ENCODE measurements at regions not wholly inside any gene's neighbourhood (a gene's known extent, or its start where the extent isn't known, plus 50 kb on each side); places are given as distances from the start of the nearest gene placed in this dataset.

DNA sequence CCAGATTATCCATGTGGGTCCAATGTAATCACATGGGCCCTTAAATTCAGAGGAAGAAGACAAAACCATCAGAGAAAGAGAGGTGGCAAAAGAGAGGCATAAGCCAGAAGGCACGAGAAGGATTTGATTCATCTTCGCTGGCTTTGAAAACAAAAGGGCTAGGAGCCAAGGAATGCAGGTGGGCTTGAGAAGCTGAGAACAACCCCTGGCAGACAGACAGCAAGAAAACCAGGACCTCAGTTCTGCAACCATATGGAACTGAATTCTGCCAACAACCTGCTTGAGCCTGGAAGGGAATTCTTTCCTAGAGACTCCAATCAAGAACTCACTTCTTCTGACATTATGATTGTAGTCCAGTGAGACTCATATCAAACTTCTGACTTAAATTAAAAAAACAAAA is 1531.8 kb downstream of the PCDH7 start:
- no peaks in the 10 kb centered on the region for H3K27me3 ChIP-seq (replicated peaks; ENCODE audit: insufficient read depth)
- 27% methylated on average over 2 of the region's 2 CpGs for WGBS
- H3K9me3 ChIP-seq: no peaks in the 10 kb centered on the region
- no peaks in the 10 kb centered on the region for H3K4me1 ChIP-seq (replicated peaks)
- no peak for DNase-seq (ENCODE audit: low spot score)
- intact Hi-C loops (cut with DNase I): no loop called here
- no peak overlapping the region for H3K4me3 ChIP-seq
- H3K27ac ChIP-seq: no peak overlapping the region
- TF ChIP-seq, protein P1, sequence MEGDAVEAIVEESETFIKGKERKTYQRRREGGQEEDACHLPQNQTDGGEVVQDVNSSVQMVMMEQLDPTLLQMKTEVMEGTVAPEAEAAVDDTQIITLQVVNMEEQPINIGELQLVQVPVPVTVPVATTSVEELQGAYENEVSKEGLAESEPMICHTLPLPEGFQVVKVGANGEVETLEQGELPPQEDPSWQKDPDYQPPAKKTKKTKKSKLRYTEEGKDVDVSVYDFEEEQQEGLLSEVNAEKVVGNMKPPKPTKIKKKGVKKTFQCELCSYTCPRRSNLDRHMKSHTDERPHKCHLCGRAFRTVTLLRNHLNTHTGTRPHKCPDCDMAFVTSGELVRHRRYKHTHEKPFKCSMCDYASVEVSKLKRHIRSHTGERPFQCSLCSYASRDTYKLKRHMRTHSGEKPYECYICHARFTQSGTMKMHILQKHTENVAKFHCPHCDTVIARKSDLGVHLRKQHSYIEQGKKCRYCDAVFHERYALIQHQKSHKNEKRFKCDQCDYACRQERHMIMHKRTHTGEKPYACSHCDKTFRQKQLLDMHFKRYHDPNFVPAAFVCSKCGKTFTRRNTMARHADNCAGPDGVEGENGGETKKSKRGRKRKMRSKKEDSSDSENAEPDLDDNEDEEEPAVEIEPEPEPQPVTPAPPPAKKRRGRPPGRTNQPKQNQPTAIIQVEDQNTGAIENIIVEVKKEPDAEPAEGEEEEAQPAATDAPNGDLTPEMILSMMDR (IDR thresholded peaks at IDR 0.05): no peak
- TF ChIP-seq POLR2AphosphoS5 (IDR thresholded peaks at IDR 0.05): no peak
- TF ChIP-seq POLR2A (IDR thresholded peaks at IDR 0.05): no peak
- H3K36me3 ChIP-seq: no peaks in the 10 kb centered on the region

DNA sequence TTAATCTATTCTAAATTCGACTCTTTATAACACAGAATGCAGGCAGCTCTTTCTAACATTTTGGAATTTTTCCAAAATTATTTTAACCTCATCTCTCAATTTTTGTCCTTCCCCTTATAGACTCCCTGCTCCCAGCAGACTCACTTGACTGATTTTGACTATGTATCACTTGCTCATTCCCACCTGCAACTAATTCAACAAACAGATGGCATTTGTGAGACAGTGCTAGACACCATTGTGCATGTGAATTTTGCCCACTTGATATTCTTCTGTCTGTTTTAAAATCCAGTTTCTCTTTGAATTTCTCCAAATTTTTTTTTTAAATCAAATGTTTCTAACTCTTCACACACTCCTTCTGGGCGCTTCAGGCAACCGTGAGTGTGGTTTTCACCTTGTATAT is 1534.0 kb downstream of the PCDH7 start:
- H3K4me3 ChIP-seq: no peak overlapping the region
- intact Hi-C loops (cut with DNase I): no loop called here
- TF ChIP-seq, protein P1 (IDR thresholded peaks at IDR 0.05): no peak
- TF ChIP-seq POLR2AphosphoS5 (IDR thresholded peaks at IDR 0.05): no peak
- no peak for TF ChIP-seq POLR2A (IDR thresholded peaks at IDR 0.05)
- H3K36me3 ChIP-seq: no peaks in the 10 kb centered on the region
- no peak for DNase-seq (ENCODE audit: low spot score)
- H3K27ac ChIP-seq: no peak overlapping the region
- H3K9me3 ChIP-seq: no peaks in the 10 kb centered on the region
- H3K27me3 ChIP-seq (replicated peaks; ENCODE audit: insufficient read depth): no peaks in the 10 kb centered on the region
- 87% methylated on average over 3 of the region's 3 CpGs for WGBS
- no peaks in the 10 kb centered on the region for H3K4me1 ChIP-seq (replicated peaks)

DNA sequence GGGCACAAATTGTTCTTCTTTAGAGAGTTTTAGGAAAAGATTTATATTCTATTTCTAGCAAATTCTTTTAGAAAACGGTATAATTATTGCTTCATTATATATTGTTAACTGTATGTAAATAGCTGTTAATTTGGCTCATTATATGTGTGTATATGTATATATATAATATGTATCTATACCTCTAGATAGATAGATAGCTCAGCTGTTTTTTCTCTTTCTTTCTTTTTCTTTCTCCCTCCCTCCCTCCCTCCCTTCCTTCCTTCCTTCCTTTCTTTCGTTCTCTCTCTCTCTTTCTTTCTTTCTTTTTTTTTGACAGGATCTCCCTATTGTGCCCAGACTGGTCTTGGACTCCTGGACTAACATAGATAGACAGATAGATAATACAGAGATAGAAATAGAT is 1538.8 kb downstream of the PCDH7 start:
- Histone ChIP-seq H3K27me3 (replicated peaks; ENCODE audit: insufficient read depth) (no peaks in the 10 kb centered on the region), H3K36me3 (no peaks in the 10 kb centered on the region), H3K9me3 (no peaks in the 10 kb centered on the region), H3K4me1 (replicated peaks) (no peaks in the 10 kb centered on the region), H3K27ac (no peak overlapping the region), H3K4me3 (no peak overlapping the region)
- TF ChIP-seq, protein P1 (IDR thresholded peaks at IDR 0.05): no peak
- no peak for TF ChIP-seq POLR2A (IDR thresholded peaks at IDR 0.05)
- TF ChIP-seq POLR2AphosphoS5 (IDR thresholded peaks at IDR 0.05): no peak
- WGBS: 68% methylated on average over 2 of the region's 2 CpGs
- no peak for DNase-seq (ENCODE audit: low spot score)
- intact Hi-C loops (cut with DNase I): no loop called here

DNA sequence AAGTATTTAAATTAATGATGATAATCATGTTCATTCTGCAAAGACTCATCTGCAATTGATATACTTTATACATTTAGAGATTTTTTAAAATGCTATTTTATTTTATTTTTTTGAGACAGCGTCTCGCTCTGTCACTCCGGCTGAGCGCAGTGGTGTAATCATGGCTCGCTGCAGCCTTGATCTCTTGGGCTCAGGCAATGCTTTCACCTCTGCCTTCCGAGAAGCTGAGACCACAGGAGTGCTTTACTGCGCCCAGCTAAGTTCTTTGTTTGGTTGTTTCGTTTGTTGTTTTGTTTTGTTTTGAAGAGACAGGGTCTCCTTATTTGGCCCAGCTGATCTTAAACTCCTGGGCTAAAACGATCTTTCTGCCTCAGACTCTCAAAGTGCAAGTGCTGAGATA is 1541.0 kb downstream of the PCDH7 start:
- no peak for DNase-seq (ENCODE audit: low spot score)
- H3K27me3 ChIP-seq (replicated peaks; ENCODE audit: insufficient read depth): no peaks in the 10 kb centered on the region
- TF ChIP-seq, protein P1 (IDR thresholded peaks at IDR 0.05): no peak
- H3K4me3 ChIP-seq: no peak overlapping the region
- intact Hi-C loops (cut with DNase I): no loop called here
- H3K9me3 ChIP-seq: no peaks in the 10 kb centered on the region
- 73% methylated on average over 9 of the region's 9 CpGs for WGBS
- no peaks in the 10 kb centered on the region for H3K36me3 ChIP-seq
- H3K27ac ChIP-seq: no peak overlapping the region
- H3K4me1 ChIP-seq (replicated peaks): no peaks in the 10 kb centered on the region

DNA sequence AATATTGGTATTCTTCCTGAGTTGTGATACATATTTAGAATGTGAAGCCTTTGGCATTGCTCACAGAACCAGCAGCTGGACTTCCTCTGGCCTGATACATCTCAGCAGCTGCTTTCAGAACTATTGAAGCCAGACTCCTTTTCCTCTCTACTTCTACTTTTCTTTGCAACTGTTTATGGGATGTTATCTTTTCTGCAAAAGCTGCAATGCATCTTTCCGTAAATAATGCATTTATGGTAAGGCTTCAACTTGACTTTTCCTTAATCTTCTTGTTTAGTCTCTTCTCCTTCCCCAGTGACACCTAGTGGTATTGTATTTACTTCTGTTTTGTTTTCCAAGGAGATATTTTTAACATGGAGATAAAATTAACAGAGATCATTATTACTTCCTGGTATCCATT is 1548.7 kb downstream of the PCDH7 start:
- Histone ChIP-seq H3K9me3 (no peaks in the 10 kb centered on the region), H3K27me3 (replicated peaks; ENCODE audit: insufficient read depth) (no peaks in the 10 kb centered on the region), H3K27ac (no peak overlapping the region), H3K4me3 (no peak overlapping the region), H3K4me1 (replicated peaks) (no peaks in the 10 kb centered on the region), H3K36me3 (no peaks in the 10 kb centered on the region)
- DNase-seq (ENCODE audit: low spot score): no peak
- intact Hi-C loops (cut with DNase I): no loop called here
- 0% methylated on average over 1 of the region's 1 CpG for WGBS
- TF ChIP-seq, protein P1 (IDR thresholded peaks at IDR 0.05): no peak
- TF ChIP-seq POLR2AphosphoS5 (IDR thresholded peaks at IDR 0.05) (no peak), POLR2A (IDR thresholded peaks at IDR 0.05) (no peak)
